GM12875 (cell line): ENCODE measurements at regions not wholly inside any gene's neighbourhood (a gene's known extent, or its start where the extent isn't known, plus 50 kb on each side); places are given as distances from the start of the nearest gene placed in this dataset.

Experiments used
- H3K4me3 ChIP-seq: one replicate; pipeline ENCODE4 v1.5.1; 2011; ENCODE audit warnings: low read depth, low read length, control low read depth
- TF ChIP-seq, protein P1 (sequence below): IDR thresholded peaks from 2 replicates; pipeline ENCODE4 v1.5.1; 2011; ENCODE audit warnings: low read depth, mild to moderate bottlenecking, control low read depth, inconsistent platforms, low read length, moderate library complexity, borderline replicate concordance; ENCODE audit not compliant: insufficient read depth

- TF ChIP-seq, protein P1, sequence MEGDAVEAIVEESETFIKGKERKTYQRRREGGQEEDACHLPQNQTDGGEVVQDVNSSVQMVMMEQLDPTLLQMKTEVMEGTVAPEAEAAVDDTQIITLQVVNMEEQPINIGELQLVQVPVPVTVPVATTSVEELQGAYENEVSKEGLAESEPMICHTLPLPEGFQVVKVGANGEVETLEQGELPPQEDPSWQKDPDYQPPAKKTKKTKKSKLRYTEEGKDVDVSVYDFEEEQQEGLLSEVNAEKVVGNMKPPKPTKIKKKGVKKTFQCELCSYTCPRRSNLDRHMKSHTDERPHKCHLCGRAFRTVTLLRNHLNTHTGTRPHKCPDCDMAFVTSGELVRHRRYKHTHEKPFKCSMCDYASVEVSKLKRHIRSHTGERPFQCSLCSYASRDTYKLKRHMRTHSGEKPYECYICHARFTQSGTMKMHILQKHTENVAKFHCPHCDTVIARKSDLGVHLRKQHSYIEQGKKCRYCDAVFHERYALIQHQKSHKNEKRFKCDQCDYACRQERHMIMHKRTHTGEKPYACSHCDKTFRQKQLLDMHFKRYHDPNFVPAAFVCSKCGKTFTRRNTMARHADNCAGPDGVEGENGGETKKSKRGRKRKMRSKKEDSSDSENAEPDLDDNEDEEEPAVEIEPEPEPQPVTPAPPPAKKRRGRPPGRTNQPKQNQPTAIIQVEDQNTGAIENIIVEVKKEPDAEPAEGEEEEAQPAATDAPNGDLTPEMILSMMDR = peak; percentile 64
- H3K4me3 ChIP-seq = peak overlapping the region; percentile 64
These were observed 64.9 kb upstream of the POLG start for GRCh38 chr15:89399238-89400115.

GRCh38 chr15:89398896-89399237 is 64.2 kb upstream of the POLG start:
- TF ChIP-seq, protein P1 = no peak
- H3K4me3 ChIP-seq = no peak overlapping the region

GRCh38 chr15:89397653-89398023 is 63.0 kb upstream of the POLG start:
- no peak overlapping the region for H3K4me3 ChIP-seq
- TF ChIP-seq, protein P1 = no peak

- TF ChIP-seq, protein P1 = no peak
- H3K4me3 ChIP-seq = no peak overlapping the region
These were observed 62.4 kb upstream of the POLG start for GRCh38 chr15:89396723-89397652.

GRCh38 chr15:89395996-89396395 is 61.4 kb upstream of the POLG start:
- TF ChIP-seq, protein P1 = no peak
- H3K4me3 ChIP-seq = no peak overlapping the region

- H3K4me3 ChIP-seq = no peak overlapping the region
- TF ChIP-seq, protein P1 = no peak
These were observed 60.8 kb upstream of the POLG start for GRCh38 chr15:89395461-89395871.
